Calu3 (cell line): ENCODE measurements at regions not wholly inside any gene's neighbourhood (a gene's known extent, or its start where the extent isn't known, plus 50 kb on each side); places are given as distances from the start of the nearest gene placed in this dataset.

Experiments used
- BruUV-seq: library from RNA; stranded (reverse); fragments of 400-500 nt; replicated peaks from 2 replicates; lab custom pipeline; 2021; lab: Mats Ljungman, UMichigan
- CTCF ChIA-PET: fragments of 300-600 bp; sonication (Branson Sonifier 250); formaldehyde crosslinking; loops from one replicate; lab custom pipeline; 2022; ENCODE audit warnings: antibody characterized with exemption; lab: Charles Lee
- DNase-seq: peaks from one replicate; pipeline ENCODE4 v3.0.0; 2022
- H3K27ac Mint-ChIP-seq: one replicate; pipeline ENCODE4 v1.8.0; 2022; ENCODE audit warnings: mixed read lengths; ENCODE audit not compliant: unreplicated experiment
- H3K27me3 Mint-ChIP-seq: one replicate; pipeline ENCODE4 v1.8.0; 2022; ENCODE audit warnings: mixed read lengths; ENCODE audit not compliant: unreplicated experiment
- H3K36me3 Mint-ChIP-seq: one replicate; pipeline ENCODE4 v1.8.0; 2022; ENCODE audit warnings: mild to moderate bottlenecking, moderate library complexity, mixed read lengths; ENCODE audit not compliant: insufficient read depth, unreplicated experiment
- H3K4me1 Mint-ChIP-seq: one replicate; pipeline ENCODE4 v1.8.0; 2022; ENCODE audit warnings: mild to moderate bottlenecking, low read depth, mixed read lengths; ENCODE audit not compliant: unreplicated experiment
- H3K4me3 Mint-ChIP-seq: one replicate; pipeline ENCODE4 v1.8.0; 2022; ENCODE audit warnings: mild to moderate bottlenecking, low read depth, moderate library complexity, mixed read lengths; ENCODE audit not compliant: unreplicated experiment
- H3K9me3 Mint-ChIP-seq: one replicate; pipeline ENCODE4 v1.8.0; 2022; ENCODE audit warnings: low read depth, mixed read lengths; ENCODE audit not compliant: unreplicated experiment
- intact Hi-C: fragments of 100-400 bp; cut with micrococcal nuclease; formaldehyde crosslinking; loops from one replicate; pipeline ENCODE4 v1.10.0; 2022; ENCODE audit not compliant: unreplicated experiment
- TF ChIP-seq, protein P1 (sequence below): fragments of 200-600 bp; IDR thresholded peaks from one replicate; pipeline ENCODE4 v1.8.0; 2022; ENCODE audit warnings: antibody characterized with exemption; ENCODE audit not compliant: unreplicated experiment

DNA sequence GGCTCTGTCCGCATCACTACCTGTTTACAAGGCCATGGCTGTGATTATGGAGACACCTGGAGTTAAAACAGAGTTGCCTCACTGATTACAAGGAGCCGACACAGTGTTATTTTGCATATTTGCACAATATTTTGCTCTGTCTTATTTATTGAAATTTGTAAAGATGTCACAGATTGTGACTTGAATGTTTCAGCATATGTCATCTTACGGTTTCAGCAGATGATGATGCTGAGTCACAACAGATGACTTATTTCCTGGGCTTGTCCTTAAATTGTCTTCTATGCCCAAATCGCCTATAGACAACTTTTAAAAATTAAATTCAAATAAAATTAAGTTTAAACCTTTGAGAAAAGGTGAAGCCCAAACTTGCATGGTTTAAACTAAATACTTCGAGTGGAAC, 87.1 kb upstream of the INPP4B start:
- DNase-seq, result no peak
- BruUV-seq, result no TSS peak
- intact Hi-C loops, result no loop called here
- Mint-ChIP-seq H3K27ac (no peak overlapping the region), H3K4me1 (no peaks in the 10 kb centered on the region), H3K4me3 (no peak overlapping the region), H3K27me3 (no peaks in the 10 kb centered on the region), H3K36me3 (no peaks in the 10 kb centered on the region), H3K9me3 (no peaks in the 10 kb centered on the region)
- CTCF ChIA-PET, result no interaction called here
- TF ChIP-seq, protein P1, sequence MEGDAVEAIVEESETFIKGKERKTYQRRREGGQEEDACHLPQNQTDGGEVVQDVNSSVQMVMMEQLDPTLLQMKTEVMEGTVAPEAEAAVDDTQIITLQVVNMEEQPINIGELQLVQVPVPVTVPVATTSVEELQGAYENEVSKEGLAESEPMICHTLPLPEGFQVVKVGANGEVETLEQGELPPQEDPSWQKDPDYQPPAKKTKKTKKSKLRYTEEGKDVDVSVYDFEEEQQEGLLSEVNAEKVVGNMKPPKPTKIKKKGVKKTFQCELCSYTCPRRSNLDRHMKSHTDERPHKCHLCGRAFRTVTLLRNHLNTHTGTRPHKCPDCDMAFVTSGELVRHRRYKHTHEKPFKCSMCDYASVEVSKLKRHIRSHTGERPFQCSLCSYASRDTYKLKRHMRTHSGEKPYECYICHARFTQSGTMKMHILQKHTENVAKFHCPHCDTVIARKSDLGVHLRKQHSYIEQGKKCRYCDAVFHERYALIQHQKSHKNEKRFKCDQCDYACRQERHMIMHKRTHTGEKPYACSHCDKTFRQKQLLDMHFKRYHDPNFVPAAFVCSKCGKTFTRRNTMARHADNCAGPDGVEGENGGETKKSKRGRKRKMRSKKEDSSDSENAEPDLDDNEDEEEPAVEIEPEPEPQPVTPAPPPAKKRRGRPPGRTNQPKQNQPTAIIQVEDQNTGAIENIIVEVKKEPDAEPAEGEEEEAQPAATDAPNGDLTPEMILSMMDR, result no peak

DNA sequence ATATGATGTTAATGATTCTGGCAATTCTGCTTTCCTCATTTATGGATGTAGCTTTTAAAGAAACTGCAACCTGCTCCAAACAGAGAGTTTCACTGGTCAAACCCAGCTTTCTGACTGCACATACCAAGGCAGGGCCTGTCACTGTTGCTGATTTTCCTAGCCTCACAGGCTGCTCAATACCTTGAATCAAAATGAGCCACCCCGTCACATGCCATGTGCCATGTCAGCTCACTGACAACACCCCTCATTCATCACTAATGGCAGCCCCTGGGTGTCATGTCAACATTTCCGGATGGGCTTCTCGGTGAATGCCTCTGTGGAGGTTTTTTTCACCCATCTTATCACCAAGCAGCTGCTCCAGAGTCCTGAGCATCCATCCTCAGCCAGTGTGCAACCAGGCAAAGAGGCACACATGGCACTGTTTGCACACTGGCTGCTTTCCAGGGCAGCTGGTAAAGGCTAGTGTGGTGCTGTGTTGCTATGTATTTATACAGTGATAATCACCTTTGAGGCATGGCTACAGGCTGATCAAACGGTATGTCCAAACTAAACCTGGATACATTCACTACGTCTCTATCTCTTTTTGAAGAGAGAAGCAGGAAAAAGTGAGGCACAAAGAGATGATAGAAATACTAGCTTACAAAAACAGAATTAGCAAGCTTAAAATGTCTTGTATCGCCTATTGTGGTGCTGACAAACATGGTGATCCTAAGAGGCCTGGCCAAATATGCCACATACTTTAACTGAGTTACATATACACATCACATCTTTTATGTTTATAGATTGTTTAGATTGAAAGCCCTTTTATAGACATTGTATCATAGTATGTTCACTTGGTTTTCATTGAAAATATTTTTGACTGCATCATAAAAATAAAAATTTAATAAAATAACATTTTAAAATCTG, 94.6 kb upstream of the INPP4B start:
- CTCF ChIA-PET, result no interaction called here
- no TSS peak for BruUV-seq
- Mint-ChIP-seq H3K27ac (no peak overlapping the region), H3K4me3 (no peak overlapping the region), H3K9me3 (no peaks in the 10 kb centered on the region), H3K36me3 (no peaks in the 10 kb centered on the region), H3K27me3 (no peaks in the 10 kb centered on the region), H3K4me1 (no peaks in the 10 kb centered on the region)
- no peak for DNase-seq
- intact Hi-C loops, result no loop called here
- TF ChIP-seq, protein P1, result no peak

DNA sequence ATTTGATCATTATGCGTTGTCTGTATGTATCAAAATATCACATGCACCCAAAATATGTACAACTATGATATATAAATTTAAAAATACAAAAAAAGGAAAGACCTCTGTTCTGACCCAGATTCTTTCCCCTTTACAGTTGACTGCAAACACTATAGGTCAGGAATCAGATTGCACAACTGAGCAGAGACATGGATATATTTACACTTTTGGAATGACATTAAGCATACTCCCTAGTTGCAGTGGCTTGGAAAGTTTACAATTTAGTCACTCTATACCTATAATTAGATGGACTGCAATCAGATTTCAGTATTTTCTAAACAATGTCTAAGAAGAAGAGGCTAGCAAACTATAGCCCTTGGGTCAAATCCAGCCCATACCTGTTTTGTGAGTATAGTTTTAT, 98.5 kb upstream of the INPP4B start:
- intact Hi-C loops, result no loop called here
- TF ChIP-seq, protein P1, result no peak
- H3K27me3 Mint-ChIP-seq, result no peaks in the 10 kb centered on the region
- CTCF ChIA-PET, result no interaction called here
- no peak overlapping the region for H3K27ac Mint-ChIP-seq
- H3K36me3 Mint-ChIP-seq, result no peaks in the 10 kb centered on the region
- no peaks in the 10 kb centered on the region for H3K9me3 Mint-ChIP-seq
- DNase-seq, result no peak
- BruUV-seq, result no TSS peak
- H3K4me1 Mint-ChIP-seq, result no peaks in the 10 kb centered on the region
- no peak overlapping the region for H3K4me3 Mint-ChIP-seq

DNA sequence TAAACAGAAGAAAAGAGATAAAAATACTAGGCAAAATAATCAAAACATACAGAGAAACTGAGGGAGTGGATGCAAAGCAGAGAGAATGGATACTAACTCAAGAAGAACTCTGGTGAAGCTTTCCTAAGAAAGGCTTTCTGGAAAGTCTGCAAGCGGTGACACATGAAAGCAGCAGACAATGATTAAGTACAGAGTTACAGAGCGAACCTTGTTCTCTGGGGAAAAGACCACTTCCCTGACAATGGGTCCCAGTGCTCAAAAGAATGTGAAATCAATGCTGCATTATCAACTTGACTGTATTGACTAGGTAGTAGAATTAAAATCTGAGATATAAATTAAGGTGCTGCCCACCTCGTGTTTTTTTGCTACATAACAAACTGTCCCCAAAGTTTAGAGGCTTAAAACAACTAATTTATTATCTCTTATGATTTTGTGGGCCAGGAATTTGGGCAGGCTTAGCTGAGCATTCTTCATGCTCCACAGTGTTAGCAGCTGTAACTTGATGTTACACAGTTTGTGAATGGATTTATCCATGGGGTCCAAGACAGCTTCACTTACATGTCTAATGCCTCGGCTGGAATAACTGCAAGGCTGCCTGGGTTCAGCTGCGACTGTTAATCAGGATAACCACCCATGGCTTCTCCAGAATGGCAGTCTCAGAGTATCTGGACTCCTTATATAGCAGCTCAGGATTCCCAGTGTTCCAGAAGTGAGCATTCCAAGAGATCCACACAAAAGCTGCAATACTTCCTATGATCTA, 106.9 kb upstream of the INPP4B start:
- DNase-seq, result no peak
- CTCF ChIA-PET, result no interaction called here
- Mint-ChIP-seq H3K27ac (no peak overlapping the region), H3K4me1 (no peaks in the 10 kb centered on the region), H3K4me3 (no peak overlapping the region), H3K27me3 (no peaks in the 10 kb centered on the region), H3K9me3 (no peaks in the 10 kb centered on the region), H3K36me3 (no peaks in the 10 kb centered on the region)
- intact Hi-C loops, result no loop called here
- TF ChIP-seq, protein P1, result no peak
- no TSS peak for BruUV-seq
